Nucleus accumbens (tissue), 56 donors: ENCODE measurements at regions not wholly inside any gene's neighbourhood (a gene's known extent, or its start where the extent isn't known, plus 50 kb on each side); places are given as distances from the start of the nearest gene placed in this dataset.
A peak's percentile ranks its signal among the peaks of the same experiment; 100 is the strongest.
"Not testable (repeated sequence)": the region's sequence is repeated elsewhere in the genome, so short reads cannot be mapped to it uniquely, and the experiment has no call there.

Experiments
- DNase-seq, 56 donors: peaks; one replicate each; lab custom pipeline; 2025; lab: John Stamatoyannopoulos, UW

GRCh38 chr7:149714081-149714909 lies 59.1 kb downstream of the ZNF467 start:
- peak in 55 of 56 donors; percentile 43 to 93 (median 79) for DNase-seq

- DNase-seq, result no peak
Observed at GRCh38 chr7:149713731-149714068, 59.7 kb downstream of the ZNF467 start.

- DNase-seq, result no peak
Observed at GRCh38 chr7:149713061-149713730, 60.2 kb downstream of the ZNF467 start.

GRCh38 chr7:149708026-149708425 lies 65.4 kb downstream of the ZNF467 start:
- no peak for DNase-seq

GRCh38 chr7:149707448-149707886 lies 65.9 kb downstream of the ZNF467 start:
- DNase-seq, result no peak

- no peak for DNase-seq
Observed at GRCh38 chr7:149706398-149706797, 67.0 kb downstream of the ZNF467 start.

GRCh38 chr7:149704507-149704906 lies 68.9 kb downstream of the ZNF467 start:
- no peak for DNase-seq

- DNase-seq, result no peak
Observed at GRCh38 chr7:149703044-149703650, 70.2 kb downstream of the ZNF467 start.

- DNase-seq, result no peak
Observed at GRCh38 chr7:149701495-149702240, 71.7 kb downstream of the ZNF467 start.

GRCh38 chr7:149697767-149698166 lies 75.6 kb downstream of the ZNF467 start:
- not testable (repeated sequence) for DNase-seq

GRCh38 chr7:149696280-149696679 lies 77.1 kb downstream of the ZNF467 start:
- DNase-seq, result no peak

GRCh38 chr7:149692557-149692982 lies 80.8 kb downstream of the ZNF467 start:
- DNase-seq, result no peak

GRCh38 chr7:149692056-149692455 lies 81.3 kb downstream of the ZNF467 start:
- no peak for DNase-seq

- DNase-seq, result no peak
Observed at GRCh38 chr7:149690688-149691446, 82.5 kb downstream of the ZNF467 start.

GRCh38 chr7:149689291-149689721 lies 84.1 kb downstream of the ZNF467 start:
- no peak for DNase-seq

GRCh38 chr7:149688836-149689235 lies 84.6 kb downstream of the ZNF467 start:
- DNase-seq, result no peak

- not testable (repeated sequence) for DNase-seq
Observed at GRCh38 chr7:149687820-149688219, 85.6 kb downstream of the ZNF467 start.

GRCh38 chr7:149686449-149686848 lies 86.9 kb downstream of the ZNF467 start:
- no peak for DNase-seq

- DNase-seq, result no peak
Observed at GRCh38 chr7:149686011-149686410, 87.4 kb downstream of the ZNF467 start.

GRCh38 chr7:149685455-149685854 lies 87.9 kb downstream of the ZNF467 start:
- DNase-seq, result no peak
